Left ventricle myocardium inferior (tissue), 1 donor: ENCODE measurements at regions not wholly inside any gene's neighbourhood (a gene's known extent, or its start where the extent isn't known, plus 50 kb on each side); places are given as distances from the start of the nearest gene placed in this dataset.

Experiments used
- DNase-seq: peaks from one replicate; pipeline ENCODE4 v3.0.0-alpha.2; 2020
- H3K27ac ChIP-seq: fragments of 200-600 bp; replicated peaks from 2 replicates; pipeline ENCODE4 v1.8.0; 2021
- H3K27me3 ChIP-seq: fragments of 200-600 bp; 2 replicates; pipeline ENCODE4 v1.8.0; 2021; ENCODE audit warnings: low read depth
- H3K36me3 ChIP-seq: fragments of 200-600 bp; 2 replicates; pipeline ENCODE4 v1.8.0; 2021
- H3K4me1 ChIP-seq: fragments of 200-600 bp; 2 replicates; pipeline ENCODE4 v1.8.0; 2021
- H3K4me3 ChIP-seq: fragments of 200-600 bp; 2 replicates; pipeline ENCODE4 v1.8.0; 2021; ENCODE audit warnings: mild to moderate bottlenecking, moderate library complexity
- H3K9me3 ChIP-seq: fragments of 200-600 bp; replicated peaks from 2 replicates; pipeline ENCODE4 v1.8.0; 2021
- CTCF ChIP-seq: fragments of 200-600 bp; IDR thresholded peaks from 2 replicates; pipeline ENCODE4 v1.8.0; 2021; ENCODE audit warnings: antibody characterized with exemption, mild to moderate bottlenecking, borderline replicate concordance
- intact Hi-C: fragments of 100-400 bp; cut with micrococcal nuclease; formaldehyde crosslinking; loops from one replicate; pipeline ENCODE4 v1.11.0; 2022
- donor health status: DM: no; HTN: yes; CAD: no; lungs with severe emphysema.

DNA sequence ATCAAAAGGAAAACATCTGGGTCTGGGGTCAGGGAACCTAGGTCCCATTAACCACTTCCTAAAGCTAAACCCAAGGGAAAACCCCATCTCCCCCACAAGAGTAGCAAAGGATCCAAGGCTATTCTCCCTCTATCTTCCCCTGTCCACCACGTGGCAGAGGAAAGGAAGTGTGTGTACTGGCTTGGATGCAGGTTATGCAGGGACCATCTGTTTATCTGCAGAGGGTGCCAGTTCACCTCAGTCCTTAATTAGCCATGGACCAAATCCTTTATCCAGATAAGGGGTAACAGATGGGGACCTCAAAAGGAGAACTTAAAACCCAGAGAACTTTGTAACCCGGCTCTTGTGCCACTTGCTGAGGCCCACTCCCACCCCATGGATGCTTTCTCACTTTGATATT, 135.3 kb downstream of the ZNF518B start:
- H3K4me3 ChIP-seq = no peak overlapping the region
- intact Hi-C loops = no loop called here
- H3K27me3 ChIP-seq = peaks cover 25% of the 10 kb centered on the region
- no peak overlapping the region for H3K27ac ChIP-seq
- no peak for DNase-seq
- H3K36me3 ChIP-seq = no peaks in the 10 kb centered on the region
- no peaks in the 10 kb centered on the region for H3K9me3 ChIP-seq
- no peak for TF ChIP-seq CTCF
- no peaks in the 10 kb centered on the region for H3K4me1 ChIP-seq

GRCh38 chr4:10320130-10320529, 137.1 kb downstream of the ZNF518B start:
- intact Hi-C loops = no loop called here

GRCh38 chr4:10317345-10317744, 139.9 kb downstream of the ZNF518B start:
- H3K27ac ChIP-seq = no peak overlapping the region
- intact Hi-C loops = no loop called here
- no peaks in the 10 kb centered on the region for H3K9me3 ChIP-seq
- H3K4me3 ChIP-seq = no peak overlapping the region
- no peak for DNase-seq
- no peaks in the 10 kb centered on the region for H3K27me3 ChIP-seq
- no peak for TF ChIP-seq CTCF
- no peaks in the 10 kb centered on the region for H3K36me3 ChIP-seq
- no peaks in the 10 kb centered on the region for H3K4me1 ChIP-seq

More at GRCh38 chr4:10320130-10320529, 137.1 kb downstream of the ZNF518B start:
- Histone ChIP-seq H3K36me3 (no peaks in the 10 kb centered on the region), H3K9me3 (no peaks in the 10 kb centered on the region), H3K27ac (no peak overlapping the region), H3K27me3 (peaks cover 14% of the 10 kb centered on the region), H3K4me3 (no peak overlapping the region), H3K4me1 (no peaks in the 10 kb centered on the region)
- TF ChIP-seq CTCF = no peak
- DNase-seq = no peak

GRCh38 chr4:10316851-10317250, 140.4 kb downstream of the ZNF518B start:
- Histone ChIP-seq H3K27me3 (no peaks in the 10 kb centered on the region), H3K4me3 (no peak overlapping the region), H3K36me3 (no peaks in the 10 kb centered on the region), H3K9me3 (no peaks in the 10 kb centered on the region), H3K27ac (no peak overlapping the region), H3K4me1 (no peaks in the 10 kb centered on the region)
- TF ChIP-seq CTCF = no peak
- DNase-seq = no peak
- intact Hi-C loops = no loop called here

GRCh38 chr4:10315638-10316037, 141.6 kb downstream of the ZNF518B start:
- no peaks in the 10 kb centered on the region for H3K36me3 ChIP-seq
- no peak overlapping the region for H3K4me3 ChIP-seq
- no peak for TF ChIP-seq CTCF
- H3K27me3 ChIP-seq = peaks cover 1% of the 10 kb centered on the region
- no peaks in the 10 kb centered on the region for H3K9me3 ChIP-seq
- intact Hi-C loops = no loop called here
- H3K4me1 ChIP-seq = no peaks in the 10 kb centered on the region
- DNase-seq = no peak
- H3K27ac ChIP-seq = no peak overlapping the region

GRCh38 chr4:10312568-10312967, 144.7 kb downstream of the ZNF518B start:
- Histone ChIP-seq H3K27me3 (peaks cover 13% of the 10 kb centered on the region), H3K4me1 (no peaks in the 10 kb centered on the region), H3K36me3 (no peaks in the 10 kb centered on the region), H3K4me3 (no peak overlapping the region), H3K27ac (no peak overlapping the region), H3K9me3 (no peaks in the 10 kb centered on the region)
- intact Hi-C loops = no loop called here
- TF ChIP-seq CTCF = no peak
- no peak for DNase-seq
